ENCODE measurements at regions not wholly inside any gene's neighbourhood (a gene's known extent, or its start where the extent isn't known, plus 50 kb on each side); places are given as distances from the start of the nearest gene placed in this dataset.

DNA sequence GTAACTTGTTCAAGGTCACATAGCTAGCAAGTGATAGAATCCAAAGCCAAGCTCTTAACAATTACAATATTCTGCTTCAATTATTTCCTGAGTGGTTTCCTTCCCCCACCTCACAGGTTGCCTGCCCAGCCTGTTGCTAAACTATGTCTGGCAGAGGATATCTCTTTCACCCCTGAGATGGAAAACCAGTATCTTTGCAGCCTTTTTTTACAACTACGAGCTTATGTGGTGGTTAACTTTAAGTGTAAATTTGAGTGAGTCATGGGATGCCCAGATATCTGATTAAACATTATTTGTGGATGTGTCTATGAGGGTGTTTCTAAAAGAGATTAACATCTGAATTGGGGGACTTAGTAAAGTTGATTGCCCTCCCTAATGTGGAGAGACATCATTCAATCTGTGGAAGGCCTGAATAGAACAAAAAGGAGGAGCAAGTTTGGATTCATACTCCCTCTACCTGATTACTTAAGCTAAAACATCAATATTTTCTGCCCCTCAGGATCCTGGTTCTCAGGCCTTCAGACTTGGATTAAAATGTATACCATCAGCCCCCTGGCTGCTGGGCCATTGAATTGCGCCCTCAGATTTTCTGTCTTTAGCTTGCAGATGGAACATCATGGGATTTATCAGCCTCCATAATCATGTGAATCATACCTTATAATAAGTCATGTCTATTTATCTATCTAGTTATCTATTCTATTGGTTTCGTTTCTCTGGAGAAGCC is 911.9 kb downstream of the METTL15 start:
- TF ChIP-seq PAX5 (IDR thresholded peaks at IDR 0.05; ENCODE audit: insufficient read depth, low read length, severe bottlenecking), result no peak
- no peak for TF ChIP-seq POLR2AphosphoS5 (IDR thresholded peaks at IDR 0.05; ENCODE audit: low read depth, low read length)
- TF ChIP-seq POLR2A (IDR thresholded peaks at IDR 0.05; ENCODE audit: low read depth, low read length), result no peak
- no peak for TF ChIP-seq TAF1 (IDR thresholded peaks at IDR 0.05; ENCODE audit: low read depth, low read length)
- no peak for TF ChIP-seq POU2F2 (IDR thresholded peaks at IDR 0.05; ENCODE audit: low read depth, low read length)
- TF ChIP-seq SPI1 (IDR thresholded peaks at IDR 0.05; ENCODE audit: low read depth, low read length), result no peak
- FAIRE-seq, result no peak
- DNase-seq (ENCODE audit: insufficient read length, low spot score), result no peak

DNA sequence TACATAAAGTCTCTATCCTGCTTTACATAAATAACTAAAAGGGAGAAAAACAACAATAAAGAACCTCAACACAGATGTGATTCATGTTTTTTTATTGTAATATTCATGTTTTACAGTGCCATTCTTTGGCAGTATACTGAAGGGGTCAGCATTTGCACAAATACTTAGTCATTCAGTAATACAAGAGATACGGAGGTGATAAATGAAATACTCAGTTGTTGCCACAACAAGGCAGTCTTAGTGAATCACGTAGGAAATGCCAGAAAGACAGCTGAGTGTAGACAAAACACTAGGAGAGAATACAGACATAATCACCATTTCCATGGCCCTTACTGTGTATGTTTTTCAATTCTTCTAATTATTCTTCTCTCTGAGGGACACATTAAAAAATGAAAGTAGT is 910.4 kb downstream of the METTL15 start:
- FAIRE-seq (no peak), DNase-seq (ENCODE audit: insufficient read length, low spot score) (no peak)
- TF ChIP-seq SPI1 (IDR thresholded peaks at IDR 0.05; ENCODE audit: low read depth, low read length), result no peak
- TF ChIP-seq POLR2A (IDR thresholded peaks at IDR 0.05; ENCODE audit: low read depth, low read length), result no peak
- no peak for TF ChIP-seq TAF1 (IDR thresholded peaks at IDR 0.05; ENCODE audit: low read depth, low read length)
- TF ChIP-seq PAX5 (IDR thresholded peaks at IDR 0.05; ENCODE audit: insufficient read depth, low read length, severe bottlenecking), result no peak
- TF ChIP-seq POLR2AphosphoS5 (IDR thresholded peaks at IDR 0.05; ENCODE audit: low read depth, low read length), result no peak
- no peak for TF ChIP-seq POU2F2 (IDR thresholded peaks at IDR 0.05; ENCODE audit: low read depth, low read length)

DNA sequence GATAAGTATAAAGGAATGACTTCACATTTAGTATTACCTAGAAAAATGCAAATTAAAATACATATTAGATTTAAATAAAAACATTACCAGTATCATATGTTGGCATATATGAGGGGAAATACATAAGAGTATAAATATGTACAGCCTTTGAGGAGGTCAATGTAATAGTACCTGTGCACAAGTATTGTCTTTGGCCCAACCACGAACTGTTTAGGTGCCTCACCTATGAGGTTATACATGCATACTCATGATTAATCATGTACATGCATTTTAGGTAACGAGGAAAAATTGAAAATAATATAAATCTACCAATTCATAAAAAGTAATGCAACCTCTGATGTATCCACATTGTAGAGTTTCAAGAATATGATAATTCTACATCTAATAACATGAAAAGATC is 909.8 kb downstream of the METTL15 start:
- DNase-seq (ENCODE audit: insufficient read length, low spot score), result no peak
- no peak for FAIRE-seq

DNA sequence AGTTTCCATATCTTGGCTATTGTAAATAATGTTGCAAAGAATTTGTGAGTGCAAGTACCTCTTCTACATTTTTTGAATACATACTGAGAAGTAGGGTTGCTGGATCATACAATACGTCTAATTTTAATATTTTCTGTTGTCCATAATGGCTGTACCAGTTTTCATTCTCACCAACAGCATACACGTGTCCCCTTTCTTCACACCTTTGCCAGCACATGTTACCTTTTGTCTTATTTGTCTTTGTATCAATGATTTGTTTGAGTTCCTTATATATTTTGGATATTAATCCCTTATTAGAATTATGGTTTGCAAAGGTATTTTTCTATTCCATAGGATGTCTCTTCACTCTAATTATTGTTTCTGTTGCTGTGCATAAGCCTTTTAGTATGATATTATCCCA is 904.3 kb downstream of the METTL15 start:
- no peak for TF ChIP-seq POLR2AphosphoS5 (IDR thresholded peaks at IDR 0.05; ENCODE audit: low read depth, low read length)
- TF ChIP-seq POLR2A (IDR thresholded peaks at IDR 0.05; ENCODE audit: low read depth, low read length), result no peak
- FAIRE-seq, result no peak
- no peak for DNase-seq (ENCODE audit: insufficient read length, low spot score)

More for the DNA sequence above, 909.8 kb downstream of the METTL15 start:
- no peak for TF ChIP-seq SPI1 (IDR thresholded peaks at IDR 0.05; ENCODE audit: low read depth, low read length)
- no peak for TF ChIP-seq POLR2A (IDR thresholded peaks at IDR 0.05; ENCODE audit: low read depth, low read length)
- TF ChIP-seq TAF1 (IDR thresholded peaks at IDR 0.05; ENCODE audit: low read depth, low read length), result no peak
- TF ChIP-seq POLR2AphosphoS5 (IDR thresholded peaks at IDR 0.05; ENCODE audit: low read depth, low read length), result no peak
- TF ChIP-seq PAX5 (IDR thresholded peaks at IDR 0.05; ENCODE audit: insufficient read depth, low read length, severe bottlenecking), result no peak
- TF ChIP-seq POU2F2 (IDR thresholded peaks at IDR 0.05; ENCODE audit: low read depth, low read length), result no peak

DNA sequence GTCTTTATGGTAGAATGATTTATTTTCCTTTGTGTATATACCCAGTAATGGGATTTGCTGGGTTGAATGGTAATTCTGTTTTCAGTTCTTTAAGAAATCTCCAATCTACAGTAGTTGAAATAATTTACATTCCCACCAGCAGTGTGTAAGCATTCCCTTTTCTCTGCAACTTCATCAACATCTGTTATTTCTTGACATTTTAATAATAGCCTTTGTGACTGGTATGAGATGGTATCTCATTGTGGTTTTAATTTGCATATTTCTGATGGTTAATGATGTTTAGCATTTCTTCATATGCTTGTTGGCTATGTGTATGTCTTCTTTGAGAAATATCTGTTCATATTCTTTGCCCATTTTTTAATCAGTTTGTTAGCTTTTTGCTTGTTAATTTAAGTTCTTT is 901.2 kb downstream of the METTL15 start:
- FAIRE-seq, result no peak
- TF ChIP-seq SPI1 (IDR thresholded peaks at IDR 0.05; ENCODE audit: low read depth, low read length) (no peak), POLR2A (IDR thresholded peaks at IDR 0.05; ENCODE audit: low read depth, low read length) (no peak), POLR2AphosphoS5 (IDR thresholded peaks at IDR 0.05; ENCODE audit: low read depth, low read length) (no peak), POU2F2 (IDR thresholded peaks at IDR 0.05; ENCODE audit: low read depth, low read length) (no peak), TAF1 (IDR thresholded peaks at IDR 0.05; ENCODE audit: low read depth, low read length) (no peak), PAX5 (IDR thresholded peaks at IDR 0.05; ENCODE audit: insufficient read depth, low read length, severe bottlenecking) (no peak)
- no peak for DNase-seq (ENCODE audit: insufficient read length, low spot score)

DNA sequence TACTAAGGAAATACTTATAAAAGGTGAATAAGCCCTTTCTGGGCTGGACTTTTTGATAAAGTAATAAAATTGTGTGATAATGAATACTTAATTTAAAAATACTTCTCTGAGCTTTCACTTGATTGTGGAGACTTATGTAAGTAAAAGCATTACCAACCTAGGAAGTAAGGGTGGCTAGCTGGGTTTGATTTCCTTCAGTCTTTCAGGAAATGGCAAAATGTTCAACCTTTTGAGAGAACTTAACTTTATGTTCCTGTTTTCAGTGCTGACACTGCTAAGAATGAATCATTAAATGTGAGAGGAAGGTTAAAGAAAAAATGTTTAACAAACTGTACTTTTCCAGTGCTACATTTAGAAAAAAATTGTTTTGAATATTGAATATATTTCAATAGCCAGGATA is 900.3 kb downstream of the METTL15 start:
- TF ChIP-seq TAF1 (IDR thresholded peaks at IDR 0.05; ENCODE audit: low read depth, low read length), result no peak
- TF ChIP-seq POLR2AphosphoS5 (IDR thresholded peaks at IDR 0.05; ENCODE audit: low read depth, low read length), result no peak
- no peak for TF ChIP-seq SPI1 (IDR thresholded peaks at IDR 0.05; ENCODE audit: low read depth, low read length)
- TF ChIP-seq POLR2A (IDR thresholded peaks at IDR 0.05; ENCODE audit: low read depth, low read length), result no peak
- no peak for TF ChIP-seq PAX5 (IDR thresholded peaks at IDR 0.05; ENCODE audit: insufficient read depth, low read length, severe bottlenecking)
- TF ChIP-seq POU2F2 (IDR thresholded peaks at IDR 0.05; ENCODE audit: low read depth, low read length), result no peak
- no peak for FAIRE-seq
- DNase-seq (ENCODE audit: insufficient read length, low spot score), result no peak

DNA sequence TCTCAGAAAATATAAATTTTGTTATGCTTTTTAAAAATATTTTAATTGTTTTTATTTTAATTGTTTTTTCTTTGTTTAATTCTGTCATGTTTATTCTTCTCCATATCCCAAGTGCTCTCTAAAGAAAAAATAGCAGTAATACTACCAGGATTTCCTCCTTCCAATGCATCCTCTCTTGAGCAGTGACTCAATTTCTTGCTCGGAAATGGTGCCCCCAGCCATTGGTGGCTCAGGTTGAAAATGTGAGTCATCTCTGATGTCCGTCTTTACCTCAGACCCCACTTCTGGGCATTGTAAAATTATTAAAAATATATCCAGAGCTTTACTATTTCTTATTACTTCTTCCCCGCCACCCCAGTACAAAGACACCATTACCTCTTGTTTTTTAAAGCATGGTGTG is 898.5 kb downstream of the METTL15 start:
- no peak for TF ChIP-seq PAX5 (IDR thresholded peaks at IDR 0.05; ENCODE audit: insufficient read depth, low read length, severe bottlenecking)
- TF ChIP-seq POLR2AphosphoS5 (IDR thresholded peaks at IDR 0.05; ENCODE audit: low read depth, low read length), result no peak
- no peak for TF ChIP-seq POLR2A (IDR thresholded peaks at IDR 0.05; ENCODE audit: low read depth, low read length)
- no peak for TF ChIP-seq SPI1 (IDR thresholded peaks at IDR 0.05; ENCODE audit: low read depth, low read length)
- FAIRE-seq (no peak), DNase-seq (ENCODE audit: insufficient read length, low spot score) (no peak)

DNA sequence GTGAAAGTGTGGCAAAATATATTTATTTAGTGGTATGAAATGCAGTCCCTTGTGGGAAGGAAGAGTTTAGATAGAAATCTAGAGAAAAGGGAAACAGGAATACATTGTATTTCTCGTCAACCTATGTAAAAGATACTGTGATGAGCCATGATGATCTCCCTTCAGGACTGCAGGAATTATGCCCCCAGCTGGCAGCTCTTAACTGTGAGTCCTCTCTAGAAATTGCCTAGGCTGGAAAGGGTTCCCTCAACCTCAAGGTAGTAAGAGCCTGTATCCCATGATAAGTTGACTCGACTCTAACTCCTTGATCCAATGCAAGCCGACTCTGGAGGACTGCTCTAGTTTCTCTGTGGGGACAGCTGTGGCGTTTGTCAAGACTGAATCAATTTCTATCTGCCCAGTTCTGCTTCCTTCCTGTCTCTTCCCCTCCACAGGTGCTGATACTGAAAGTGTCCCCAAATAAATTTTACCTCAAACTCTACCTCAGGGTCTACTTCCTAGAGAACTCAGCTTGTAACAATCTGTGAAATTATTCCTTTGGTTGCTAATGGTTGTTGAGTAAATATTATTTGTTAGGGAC is 897.3 kb downstream of the METTL15 start:
- no peak for TF ChIP-seq POLR2A (IDR thresholded peaks at IDR 0.05; ENCODE audit: low read depth, low read length)
- no peak for TF ChIP-seq SPI1 (IDR thresholded peaks at IDR 0.05; ENCODE audit: low read depth, low read length)
- TF ChIP-seq PAX5 (IDR thresholded peaks at IDR 0.05; ENCODE audit: insufficient read depth, low read length, severe bottlenecking), result no peak
- no peak for TF ChIP-seq POLR2AphosphoS5 (IDR thresholded peaks at IDR 0.05; ENCODE audit: low read depth, low read length)
- no peak for TF ChIP-seq POU2F2 (IDR thresholded peaks at IDR 0.05; ENCODE audit: low read depth, low read length)
- TF ChIP-seq TAF1 (IDR thresholded peaks at IDR 0.05; ENCODE audit: low read depth, low read length), result no peak
- no peak for DNase-seq (ENCODE audit: insufficient read length, low spot score)
- FAIRE-seq, result no peak

DNA sequence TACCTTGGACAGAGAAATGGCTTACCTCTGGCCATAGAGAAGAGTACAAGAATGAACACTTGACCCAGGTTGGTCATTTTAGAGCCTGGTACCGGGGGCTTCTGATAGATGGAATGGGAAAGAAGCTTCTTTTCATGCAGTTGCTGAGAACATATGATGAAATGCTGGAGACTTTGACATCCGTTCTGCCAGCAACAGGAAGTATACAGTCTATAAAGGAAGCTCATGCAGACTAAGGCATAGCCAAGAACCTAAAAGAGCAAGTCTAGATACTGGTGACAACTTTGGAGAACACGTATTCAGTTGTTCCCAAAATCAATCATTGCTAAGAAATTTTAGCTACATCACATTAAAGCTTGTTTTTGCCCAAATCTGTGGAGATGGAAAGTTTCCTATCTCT is 894.6 kb downstream of the METTL15 start:
- DNase-seq (ENCODE audit: insufficient read length, low spot score), result no peak
- FAIRE-seq, result no peak
- TF ChIP-seq SPI1 (IDR thresholded peaks at IDR 0.05; ENCODE audit: low read depth, low read length) (no peak), POLR2AphosphoS5 (IDR thresholded peaks at IDR 0.05; ENCODE audit: low read depth, low read length) (no peak), TAF1 (IDR thresholded peaks at IDR 0.05; ENCODE audit: low read depth, low read length) (no peak), POLR2A (IDR thresholded peaks at IDR 0.05; ENCODE audit: low read depth, low read length) (no peak), PAX5 (IDR thresholded peaks at IDR 0.05; ENCODE audit: insufficient read depth, low read length, severe bottlenecking) (no peak), POU2F2 (IDR thresholded peaks at IDR 0.05; ENCODE audit: low read depth, low read length) (no peak)

DNA sequence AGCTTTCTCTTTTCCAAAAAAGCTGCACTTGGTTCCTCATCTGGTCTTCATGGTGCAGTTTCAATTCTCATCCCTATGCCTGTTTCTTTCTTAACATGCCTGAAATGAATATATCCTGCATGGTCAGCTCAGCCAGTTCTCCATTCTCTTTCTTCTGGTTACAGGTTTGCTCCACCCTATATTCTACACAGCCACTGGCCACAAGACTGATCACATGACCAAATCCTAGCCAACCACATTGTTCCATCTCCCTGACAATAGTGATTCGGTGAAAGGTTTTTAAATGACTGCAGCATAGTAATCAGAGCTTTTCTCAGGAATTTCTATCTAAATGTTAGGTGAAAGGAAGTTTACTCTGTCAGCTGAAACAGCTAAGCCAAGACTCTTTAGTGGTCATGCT is 891.4 kb downstream of the METTL15 start:
- DNase-seq (ENCODE audit: insufficient read length, low spot score), result no peak
- FAIRE-seq, result no peak
- no peak for TF ChIP-seq POLR2A (IDR thresholded peaks at IDR 0.05; ENCODE audit: low read depth, low read length)
- TF ChIP-seq PAX5 (IDR thresholded peaks at IDR 0.05; ENCODE audit: insufficient read depth, low read length, severe bottlenecking), result no peak
- TF ChIP-seq POU2F2 (IDR thresholded peaks at IDR 0.05; ENCODE audit: low read depth, low read length), result no peak
- no peak for TF ChIP-seq POLR2AphosphoS5 (IDR thresholded peaks at IDR 0.05; ENCODE audit: low read depth, low read length)
- TF ChIP-seq SPI1 (IDR thresholded peaks at IDR 0.05; ENCODE audit: low read depth, low read length), result no peak
- no peak for TF ChIP-seq TAF1 (IDR thresholded peaks at IDR 0.05; ENCODE audit: low read depth, low read length)
